ENCODE measurements at regions not wholly inside any gene's neighbourhood (a gene's known extent, or its start where the extent isn't known, plus 50 kb on each side); places are given as distances from the start of the nearest gene placed in this dataset.
"Not testable (repeated sequence)": the region's sequence is repeated elsewhere in the genome, so short reads cannot be mapped to it uniquely, and the experiment has no call there.

DNA sequence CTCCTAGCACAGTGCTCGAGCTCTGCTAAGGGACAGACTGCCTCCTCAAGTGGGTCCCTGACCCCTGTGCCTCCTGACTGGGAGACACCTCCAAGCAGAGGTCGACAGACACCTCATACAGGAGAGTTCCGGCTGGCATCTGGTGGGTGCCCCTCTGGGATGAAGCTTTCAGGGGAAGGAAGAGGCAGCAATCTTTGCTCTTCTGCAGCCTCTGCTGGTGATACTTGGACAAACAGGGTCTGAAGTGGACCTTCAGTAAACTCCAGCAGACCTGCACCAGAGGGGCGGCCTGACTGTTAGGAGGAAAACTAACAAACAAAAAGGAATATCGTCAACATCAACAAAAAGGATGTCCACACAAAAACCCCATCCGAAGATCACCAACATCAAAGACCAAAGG, 60.6 kb upstream of the DCN start:
- TF ChIP-seq CTCF (IDR thresholded peaks at IDR 0.05; ENCODE audit: control insufficient read depth, extremely low read depth, insufficient read depth) = peak; percentile 19; the same call in 1 of the 2 replicates
- not testable (repeated sequence) for H3K4me3 ChIP-seq (ENCODE audit: low read depth, low read length); DNase-seq (ENCODE audit: low read depth)

- no peak for DNase-seq (ENCODE audit: low read depth)
- no peak for TF ChIP-seq CTCF (IDR thresholded peaks at IDR 0.05; ENCODE audit: control insufficient read depth, extremely low read depth, insufficient read depth)
- H3K4me3 ChIP-seq (ENCODE audit: low read depth, low read length) = no peak overlapping the region
Observed at GRCh38 chr12:91241756-91242155, 59.1 kb upstream of the DCN start.

DNA sequence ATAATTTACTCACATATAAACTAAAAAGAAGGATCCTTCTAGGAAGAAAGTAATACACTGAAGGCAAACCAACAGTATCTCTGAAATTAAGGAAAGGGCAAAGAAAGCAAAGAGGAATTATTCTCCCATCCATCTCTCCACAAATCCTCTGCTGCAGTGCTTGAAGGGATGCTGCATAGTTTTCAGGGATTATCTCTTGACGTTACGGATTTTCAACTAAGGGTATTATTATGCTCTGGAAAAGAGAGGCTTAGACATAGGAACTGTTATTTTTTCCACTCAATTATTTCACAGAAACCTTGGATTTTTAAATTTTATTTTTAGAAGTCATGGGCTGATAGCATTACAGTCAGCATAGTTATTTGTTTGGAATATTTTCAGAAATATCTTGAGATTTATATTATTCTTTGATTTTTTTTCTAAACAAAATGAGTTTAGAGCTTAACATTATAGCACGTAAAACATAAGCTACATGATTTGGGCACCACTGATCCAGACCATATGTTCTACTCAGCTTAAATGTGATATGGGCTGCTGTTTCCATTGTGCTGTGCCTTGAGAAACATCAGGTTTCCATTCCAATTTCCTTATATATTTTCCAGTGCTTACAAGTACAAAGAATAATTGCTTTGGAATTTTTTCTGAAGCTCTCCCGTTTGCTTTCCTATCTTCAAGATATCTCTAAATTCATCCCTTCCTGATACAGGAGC, 57.9 kb upstream of the DCN start:
- no peak for TF ChIP-seq CTCF (IDR thresholded peaks at IDR 0.05; ENCODE audit: control insufficient read depth, extremely low read depth, insufficient read depth)
- DNase-seq (ENCODE audit: low read depth) = no peak
- no peak overlapping the region for H3K4me3 ChIP-seq (ENCODE audit: low read depth, low read length)

DNA sequence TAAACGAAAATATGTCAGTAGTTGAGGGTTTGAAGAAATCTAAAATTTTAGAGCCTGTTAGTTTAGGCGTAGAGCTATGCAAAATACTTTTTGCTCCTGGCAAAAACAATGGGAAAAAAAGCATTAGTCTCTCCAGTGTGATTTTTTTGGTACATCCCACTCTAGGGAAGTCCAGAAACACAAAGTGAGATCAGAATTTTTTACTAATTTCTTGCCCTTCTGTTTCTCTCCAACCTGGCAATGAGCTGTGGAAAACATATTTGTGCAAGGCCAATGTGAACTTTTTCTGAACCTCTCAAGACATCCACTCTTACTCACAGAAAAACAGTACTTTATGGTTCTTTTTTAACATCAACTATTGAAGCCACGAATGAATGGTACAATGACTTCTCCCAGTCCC, 56.9 kb upstream of the DCN start:
- no peak overlapping the region for H3K4me3 ChIP-seq (ENCODE audit: low read depth, low read length)
- no peak for DNase-seq (ENCODE audit: low read depth)
- no peak for TF ChIP-seq CTCF (IDR thresholded peaks at IDR 0.05; ENCODE audit: control insufficient read depth, extremely low read depth, insufficient read depth)
